ENCODE measurements at regions not wholly inside any gene's neighbourhood (a gene's known extent, or its start where the extent isn't known, plus 50 kb on each side); places are given as distances from the start of the nearest gene placed in this dataset.

DNA sequence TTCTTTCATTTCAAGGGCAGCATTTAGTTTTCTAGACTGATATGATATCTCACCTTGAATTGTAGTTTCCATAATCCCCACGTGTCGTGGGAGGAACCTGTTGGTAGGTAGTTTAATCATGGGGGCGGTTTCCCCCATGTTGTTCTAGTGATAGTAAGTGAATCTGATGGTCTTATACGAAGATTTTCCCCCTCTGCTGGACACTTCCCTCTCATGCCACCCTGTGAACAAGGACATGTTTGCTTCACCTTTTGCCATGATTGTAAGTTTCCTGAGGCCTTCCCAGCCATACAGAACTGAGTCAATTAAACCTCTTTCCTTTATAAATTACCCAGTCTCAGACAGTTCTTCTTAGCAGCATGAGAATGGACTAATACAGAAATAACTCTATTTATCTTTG is 851.1 kb upstream of the FAT3 start:
- Histone ChIP-seq H3K56ac (ENCODE audit: extremely low read depth, insufficient read depth, low read length) (no peak overlapping the region), H2AFZ (replicated peaks; ENCODE audit: low read length, poor library complexity) (no peak overlapping the region), H3K79me1 (ENCODE audit: low read depth in 1 of 2, low read length in 2 of 2) (no peaks in the 10 kb centered on the region), H3K9me1 (ENCODE audit: insufficient read depth, low read length) (no peaks in the 10 kb centered on the region), H3K14ac (replicated peaks; ENCODE audit: low read depth, low read length) (no peak overlapping the region), H3K9me3 (ENCODE audit: control insufficient read depth, insufficient read depth, low read length) (no peaks in the 10 kb centered on the region), H3K4me2 (ENCODE audit: low read depth, low read length) (no peak overlapping the region), H2BK20ac (ENCODE audit: low read depth, low read length) (no peak overlapping the region), H3K18ac (ENCODE audit: low read depth, low read length) (no peak overlapping the region), H2BK15ac (ENCODE audit: low read depth, low read length) (no peak overlapping the region), H3K4me3 (ENCODE audit: insufficient read depth, low read depth, low read length) (no peak overlapping the region), H2AK5ac (ENCODE audit: low read depth, low read length) (no peak overlapping the region), H3K27ac (ENCODE audit: insufficient read depth, low read length) (no peak overlapping the region), H2BK120ac (ENCODE audit: low read depth, low read length) (no peak overlapping the region), H3K4ac (ENCODE audit: low read depth, low read length) (no peak overlapping the region), H3K36me3 (ENCODE audit: control insufficient read depth, insufficient read depth, low read length) (no peaks in the 10 kb centered on the region), H2AK9ac (replicated peaks; ENCODE audit: low read depth, low read length, poor library complexity) (no peak overlapping the region), H3K9ac (ENCODE audit: low read depth, low read length) (no peak overlapping the region), H3K4me1 (ENCODE audit: control insufficient read depth, insufficient read depth, low read length) (no peaks in the 10 kb centered on the region), H4K20me1 (ENCODE audit: insufficient read depth, low read length) (no peaks in the 10 kb centered on the region), H3K23ac (ENCODE audit: low read depth, low read length) (no peak overlapping the region), H4K8ac (ENCODE audit: low read depth in 2 of 2, low read length in 2 of 2) (no peak overlapping the region), H3K27me3 (ENCODE audit: control insufficient read depth, insufficient read depth, low read length) (no peaks in the 10 kb centered on the region), H2BK5ac (ENCODE audit: low read depth, low read length, poor library complexity, severe bottlenecking) (no peak overlapping the region), H4K5ac (ENCODE audit: low read depth, low read length) (no peak overlapping the region), H4K91ac (ENCODE audit: insufficient read depth, low read depth, low read length) (no peak overlapping the region)
- in situ Hi-C loops (cut with MboI; ENCODE audit: low sequenced_read_pairs) (no loop called here), dilution Hi-C loops (cut with HindIII; ENCODE audit: low sequenced_read_pairs, unreplicated experiment) (no loop called here), intact Hi-C loops (cut with micrococcal nuclease) (no loop called here)
- WGBS, 2 experiments (ENCODE audit: extremely low coverage in 2 of 2, insufficient read length in 1 of 2): no CpG with 5 or more reads among the region's 4 CpGs
- ChIA-PET CTCF (no interaction called here), POLR2A (ENCODE audit: unreplicated experiment) (no interaction called here)
- ATAC-seq (ENCODE audit: low read depth) (no peak), DNase-seq (no peak)
- BruUV-seq (replicated peaks): no TSS peak
- TF ChIP-seq MAZ (IDR thresholded peaks at IDR 0.05; ENCODE audit: borderline replicate concordance, low read depth, low read length): no peak
- no peak for TF ChIP-seq USF2 (IDR thresholded peaks at IDR 0.05; ENCODE audit: low read depth, low read length)
- TF ChIP-seq, protein P1, sequence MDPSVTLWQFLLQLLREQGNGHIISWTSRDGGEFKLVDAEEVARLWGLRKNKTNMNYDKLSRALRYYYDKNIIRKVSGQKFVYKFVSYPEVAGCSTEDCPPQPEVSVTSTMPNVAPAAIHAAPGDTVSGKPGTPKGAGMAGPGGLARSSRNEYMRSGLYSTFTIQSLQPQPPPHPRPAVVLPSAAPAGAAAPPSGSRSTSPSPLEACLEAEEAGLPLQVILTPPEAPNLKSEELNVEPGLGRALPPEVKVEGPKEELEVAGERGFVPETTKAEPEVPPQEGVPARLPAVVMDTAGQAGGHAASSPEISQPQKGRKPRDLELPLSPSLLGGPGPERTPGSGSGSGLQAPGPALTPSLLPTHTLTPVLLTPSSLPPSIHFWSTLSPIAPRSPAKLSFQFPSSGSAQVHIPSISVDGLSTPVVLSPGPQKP (IDR thresholded peaks at IDR 0.05; ENCODE audit: borderline replicate concordance, low read depth, low read length): no peak
- TF ChIP-seq SMC3 (IDR thresholded peaks at IDR 0.05; ENCODE audit: low read depth, low read length): no peak
- no peak for TF ChIP-seq MXI1 (IDR thresholded peaks at IDR 0.05; ENCODE audit: borderline replicate concordance, low read depth, low read length)

Measured in IMR-90 (cell line).